OCI-LY3 (cell line): ENCODE measurements at regions not wholly inside any gene's neighbourhood (a gene's known extent, or its start where the extent isn't known, plus 50 kb on each side); places are given as distances from the start of the nearest gene placed in this dataset.

Source experiments
- CTCF ChIP-seq: fragments of 200-600, 300-600 bp; sonication (generic); IDR thresholded peaks from 2 replicates; pipeline ENCODE4 v1.5.1; 2014; ENCODE audit warnings: antibody characterized with exemption, low read length, low read depth
- EZH2phosphoT487 ChIP-seq: fragments of 200-600 bp; shearing (Covaris generic); IDR thresholded peaks from 2 replicates; pipeline ENCODE4 v1.6.1; 2018; ENCODE audit warnings: antibody characterized with exemption, mixed run types, low read depth

GRCh38 chr4:32962100-32962499 is 2241.9 kb downstream of the PCDH7 start:
- TF ChIP-seq CTCF (no peak), EZH2phosphoT487 (no peak)
